ENCODE measurements at regions not wholly inside any gene's neighbourhood (a gene's known extent, or its start where the extent isn't known, plus 50 kb on each side); places are given as distances from the start of the nearest gene placed in this dataset.

- TF ChIP-seq, protein P1, sequence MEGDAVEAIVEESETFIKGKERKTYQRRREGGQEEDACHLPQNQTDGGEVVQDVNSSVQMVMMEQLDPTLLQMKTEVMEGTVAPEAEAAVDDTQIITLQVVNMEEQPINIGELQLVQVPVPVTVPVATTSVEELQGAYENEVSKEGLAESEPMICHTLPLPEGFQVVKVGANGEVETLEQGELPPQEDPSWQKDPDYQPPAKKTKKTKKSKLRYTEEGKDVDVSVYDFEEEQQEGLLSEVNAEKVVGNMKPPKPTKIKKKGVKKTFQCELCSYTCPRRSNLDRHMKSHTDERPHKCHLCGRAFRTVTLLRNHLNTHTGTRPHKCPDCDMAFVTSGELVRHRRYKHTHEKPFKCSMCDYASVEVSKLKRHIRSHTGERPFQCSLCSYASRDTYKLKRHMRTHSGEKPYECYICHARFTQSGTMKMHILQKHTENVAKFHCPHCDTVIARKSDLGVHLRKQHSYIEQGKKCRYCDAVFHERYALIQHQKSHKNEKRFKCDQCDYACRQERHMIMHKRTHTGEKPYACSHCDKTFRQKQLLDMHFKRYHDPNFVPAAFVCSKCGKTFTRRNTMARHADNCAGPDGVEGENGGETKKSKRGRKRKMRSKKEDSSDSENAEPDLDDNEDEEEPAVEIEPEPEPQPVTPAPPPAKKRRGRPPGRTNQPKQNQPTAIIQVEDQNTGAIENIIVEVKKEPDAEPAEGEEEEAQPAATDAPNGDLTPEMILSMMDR (IDR thresholded peaks at IDR 0.05; ENCODE audit: insufficient read depth, low read length) = no peak
- TF ChIP-seq, protein P2, sequence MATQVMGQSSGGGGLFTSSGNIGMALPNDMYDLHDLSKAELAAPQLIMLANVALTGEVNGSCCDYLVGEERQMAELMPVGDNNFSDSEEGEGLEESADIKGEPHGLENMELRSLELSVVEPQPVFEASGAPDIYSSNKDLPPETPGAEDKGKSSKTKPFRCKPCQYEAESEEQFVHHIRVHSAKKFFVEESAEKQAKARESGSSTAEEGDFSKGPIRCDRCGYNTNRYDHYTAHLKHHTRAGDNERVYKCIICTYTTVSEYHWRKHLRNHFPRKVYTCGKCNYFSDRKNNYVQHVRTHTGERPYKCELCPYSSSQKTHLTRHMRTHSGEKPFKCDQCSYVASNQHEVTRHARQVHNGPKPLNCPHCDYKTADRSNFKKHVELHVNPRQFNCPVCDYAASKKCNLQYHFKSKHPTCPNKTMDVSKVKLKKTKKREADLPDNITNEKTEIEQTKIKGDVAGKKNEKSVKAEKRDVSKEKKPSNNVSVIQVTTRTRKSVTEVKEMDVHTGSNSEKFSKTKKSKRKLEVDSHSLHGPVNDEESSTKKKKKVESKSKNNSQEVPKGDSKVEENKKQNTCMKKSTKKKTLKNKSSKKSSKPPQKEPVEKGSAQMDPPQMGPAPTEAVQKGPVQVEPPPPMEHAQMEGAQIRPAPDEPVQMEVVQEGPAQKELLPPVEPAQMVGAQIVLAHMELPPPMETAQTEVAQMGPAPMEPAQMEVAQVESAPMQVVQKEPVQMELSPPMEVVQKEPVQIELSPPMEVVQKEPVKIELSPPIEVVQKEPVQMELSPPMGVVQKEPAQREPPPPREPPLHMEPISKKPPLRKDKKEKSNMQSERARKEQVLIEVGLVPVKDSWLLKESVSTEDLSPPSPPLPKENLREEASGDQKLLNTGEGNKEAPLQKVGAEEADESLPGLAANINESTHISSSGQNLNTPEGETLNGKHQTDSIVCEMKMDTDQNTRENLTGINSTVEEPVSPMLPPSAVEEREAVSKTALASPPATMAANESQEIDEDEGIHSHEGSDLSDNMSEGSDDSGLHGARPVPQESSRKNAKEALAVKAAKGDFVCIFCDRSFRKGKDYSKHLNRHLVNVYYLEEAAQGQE (IDR thresholded peaks at IDR 0.05; ENCODE audit: insufficient replicate concordance, low read depth) = no peak
Observed at GRCh38 chr4:116588783-116589182, 496.6 kb downstream of the TRAM1L1 start.

Measured in HL-60 (cell line).